Activated gamma-delta T cell treated with Interleukin-2 at 50 U/mL for 16 hours (primary cell): ENCODE measurements at regions not wholly inside any gene's neighbourhood (a gene's known extent, or its start where the extent isn't known, plus 50 kb on each side); places are given as distances from the start of the nearest gene placed in this dataset.

Experiments used
- DNase-seq: peaks from one replicate; pipeline ENCODE4 v3.0.0-alpha.2; 2020

- no peak for DNase-seq
These were observed 50.0 kb upstream of the CLDN5 start for GRCh38 chr22:19574247-19574646.

- peak; percentile 45 for DNase-seq
These were observed 52.5 kb upstream of the CLDN5 start for GRCh38 chr22:19576460-19577421.

DNA sequence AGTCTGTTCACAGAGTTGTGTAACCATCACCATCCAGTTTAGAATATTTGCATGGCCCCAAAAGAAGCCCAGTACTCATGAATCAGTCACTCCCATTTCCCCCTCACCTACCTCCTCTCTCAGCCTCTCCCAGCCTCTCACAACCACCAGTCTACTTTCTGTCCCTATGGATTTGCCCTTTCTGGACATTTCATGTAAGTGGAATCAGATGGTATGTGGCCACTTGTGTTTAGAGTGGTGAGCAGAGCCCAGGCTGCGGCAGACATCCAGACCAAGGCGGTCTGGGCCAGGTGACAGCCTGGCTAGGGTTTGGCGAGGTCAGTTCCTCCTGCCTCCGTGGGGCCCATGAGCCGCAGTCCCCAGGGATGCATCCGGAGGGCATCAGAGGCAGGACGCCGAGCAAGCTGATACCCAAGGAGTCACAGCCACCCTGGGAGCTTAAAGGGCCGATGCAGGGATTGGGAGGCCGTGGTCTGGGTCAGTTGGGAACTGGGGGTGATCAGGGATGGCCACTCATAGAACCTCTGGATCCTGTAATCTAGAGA is 53.3 kb upstream of the CLDN5 start:
- no peak for DNase-seq

- no peak for DNase-seq
These were observed 54.2 kb upstream of the CLDN5 start for GRCh38 chr22:19578180-19579004.

GRCh38 chr22:19579115-19579811 is 55.1 kb upstream of the CLDN5 start:
- no peak for DNase-seq

DNA sequence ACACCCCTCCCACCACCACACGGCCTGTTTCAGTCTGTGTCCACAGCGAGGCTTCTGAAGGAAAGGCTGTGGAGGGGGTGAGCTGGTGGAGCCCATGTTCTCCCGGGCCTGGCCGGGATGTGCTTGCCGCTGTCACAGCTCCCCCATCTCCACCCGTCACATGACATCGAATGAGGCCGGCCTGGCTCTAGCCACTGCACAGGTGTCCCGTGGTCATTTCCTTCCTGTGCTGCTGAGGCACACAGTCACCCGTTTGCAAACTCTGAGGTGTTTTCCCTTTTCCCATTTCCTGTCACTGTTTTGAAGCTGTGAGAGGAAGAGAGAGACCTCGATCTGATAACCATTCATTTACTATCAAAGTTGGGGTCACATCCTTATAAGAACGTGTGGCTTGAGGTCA is 55.7 kb upstream of the CLDN5 start:
- no peak for DNase-seq

DNA sequence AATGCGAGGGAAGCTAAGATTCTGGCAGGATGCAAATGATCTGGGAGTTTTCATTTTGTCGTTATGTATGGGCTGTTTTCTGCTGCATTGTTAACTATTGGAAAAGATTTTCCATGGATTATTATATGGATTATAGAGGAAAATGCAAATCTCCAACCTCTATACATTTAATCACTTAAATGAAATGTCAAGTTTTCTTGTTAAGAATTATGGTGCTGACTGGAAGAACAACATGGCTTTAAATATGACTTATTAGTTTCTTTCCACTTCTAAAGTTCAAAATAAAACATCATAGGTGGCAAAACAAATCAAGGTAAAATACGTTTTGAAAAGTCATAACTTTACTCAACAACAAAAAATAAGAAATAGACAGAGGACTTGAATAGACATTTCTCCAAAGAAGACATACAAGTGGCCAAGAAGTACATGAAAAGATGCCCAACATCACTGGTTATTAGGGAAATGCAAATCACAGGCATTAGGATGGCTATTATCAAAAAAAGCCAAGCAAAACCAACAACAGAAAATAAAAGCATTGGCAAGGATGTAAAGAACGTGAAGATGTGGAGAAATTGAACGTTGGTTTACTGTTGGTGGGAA is 56.2 kb upstream of the CLDN5 start:
- DNase-seq: no peak

- DNase-seq: no peak
These were observed 58.0 kb upstream of the CLDN5 start for GRCh38 chr22:19582033-19582693.

- DNase-seq: no peak
These were observed 62.9 kb upstream of the CLDN5 start for GRCh38 chr22:19586922-19587684.

DNA sequence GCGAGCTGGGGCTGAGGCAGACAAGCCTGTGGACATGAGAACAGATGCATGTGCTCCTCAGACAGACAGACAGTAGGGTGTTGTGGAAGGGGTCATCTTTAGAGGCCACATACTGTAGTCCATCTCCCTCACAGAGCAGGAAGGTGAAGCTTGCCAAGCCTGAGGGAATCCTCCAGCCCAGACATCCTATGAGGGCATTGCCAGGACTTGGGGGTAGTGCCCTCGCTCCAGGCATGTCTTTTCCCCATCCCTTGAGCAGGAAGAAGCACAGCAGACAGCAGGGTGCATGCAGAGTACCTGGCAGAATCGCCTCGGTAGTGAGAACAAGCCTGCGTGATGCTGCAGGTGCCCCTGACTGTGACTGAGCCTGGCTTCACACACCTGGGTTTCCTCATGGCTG is 66.5 kb upstream of the CLDN5 start:
- DNase-seq: no peak

DNA sequence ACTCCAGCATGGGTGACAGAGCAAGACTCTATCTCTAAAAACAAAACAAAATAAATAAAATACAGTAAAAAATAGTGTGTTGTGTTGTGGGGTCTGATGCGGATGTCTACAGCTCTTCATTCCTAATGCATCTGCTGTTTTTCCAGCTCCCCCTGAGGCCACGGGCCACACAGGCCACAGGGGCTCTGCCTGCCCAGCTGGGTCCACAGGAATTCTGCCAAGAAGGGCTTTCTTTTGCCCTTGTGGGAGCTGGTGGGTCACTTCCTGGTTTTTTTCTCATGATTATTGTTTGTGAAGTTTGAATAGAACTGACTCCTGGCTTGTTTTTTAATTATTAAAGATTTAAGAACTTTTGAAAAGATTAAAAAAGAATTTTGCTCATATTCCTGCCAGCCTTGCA is 67.4 kb upstream of the CLDN5 start:
- DNase-seq: no peak

GRCh38 chr22:19592464-19592863 is 68.3 kb upstream of the CLDN5 start:
- no peak for DNase-seq

- no peak for DNase-seq
These were observed 69.9 kb upstream of the CLDN5 start for GRCh38 chr22:19593991-19594569.

- no peak for DNase-seq
These were observed 71.3 kb upstream of the CLDN5 start for GRCh38 chr22:19595532-19595931.

DNA sequence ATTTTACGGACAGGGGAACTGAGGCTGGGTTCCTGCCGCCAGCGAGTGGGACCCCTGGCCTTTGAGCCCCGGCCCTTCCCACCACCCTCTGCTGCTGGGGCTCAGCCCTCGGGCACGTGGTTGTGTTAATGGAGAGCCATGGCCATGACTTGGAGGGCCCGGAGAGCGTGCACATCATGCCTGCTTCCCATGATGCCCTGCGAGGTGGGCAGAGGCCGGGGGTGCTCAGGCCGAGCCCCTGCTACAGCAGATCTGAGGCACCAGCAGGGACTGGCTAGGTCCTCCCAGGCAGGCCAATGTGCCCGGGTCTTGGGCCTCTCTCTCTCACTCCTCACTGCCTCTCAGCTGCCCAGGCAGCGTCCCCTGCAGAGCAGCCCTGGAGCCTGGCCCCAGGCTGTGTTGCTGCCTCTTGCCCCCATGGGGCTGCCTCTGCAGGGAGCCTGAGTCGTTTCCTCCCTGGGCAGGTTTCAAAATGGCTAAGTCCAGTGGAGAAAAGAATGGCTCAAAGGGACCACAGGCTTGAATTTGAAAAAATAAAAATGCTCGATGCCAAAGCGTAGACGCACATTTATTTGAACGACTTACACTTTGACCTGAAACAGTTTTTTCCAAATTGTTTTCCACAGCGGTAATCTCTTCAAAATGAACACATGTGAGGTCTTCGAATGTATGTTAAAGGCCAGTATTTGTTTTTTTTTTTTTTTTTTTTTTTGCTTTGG is 72.6 kb upstream of the CLDN5 start:
- no peak for DNase-seq

DNA sequence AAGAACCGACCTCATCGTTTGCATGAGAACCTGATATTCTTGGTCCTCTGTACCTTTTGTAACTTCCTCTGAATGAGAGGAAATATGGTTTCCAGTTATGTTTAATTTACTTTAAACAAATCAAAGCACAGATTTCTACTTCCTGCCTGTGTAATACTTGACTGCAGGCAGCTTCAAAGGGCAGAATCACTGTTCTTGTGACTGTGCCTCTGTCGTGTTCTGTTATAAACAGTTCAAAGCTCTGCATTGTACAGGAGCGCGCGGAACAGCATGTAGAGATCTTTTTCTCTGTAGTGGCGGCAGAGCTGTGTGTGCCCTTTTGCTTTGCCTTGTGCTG is 73.2 kb upstream of the CLDN5 start:
- DNase-seq: peak; percentile 43

DNA sequence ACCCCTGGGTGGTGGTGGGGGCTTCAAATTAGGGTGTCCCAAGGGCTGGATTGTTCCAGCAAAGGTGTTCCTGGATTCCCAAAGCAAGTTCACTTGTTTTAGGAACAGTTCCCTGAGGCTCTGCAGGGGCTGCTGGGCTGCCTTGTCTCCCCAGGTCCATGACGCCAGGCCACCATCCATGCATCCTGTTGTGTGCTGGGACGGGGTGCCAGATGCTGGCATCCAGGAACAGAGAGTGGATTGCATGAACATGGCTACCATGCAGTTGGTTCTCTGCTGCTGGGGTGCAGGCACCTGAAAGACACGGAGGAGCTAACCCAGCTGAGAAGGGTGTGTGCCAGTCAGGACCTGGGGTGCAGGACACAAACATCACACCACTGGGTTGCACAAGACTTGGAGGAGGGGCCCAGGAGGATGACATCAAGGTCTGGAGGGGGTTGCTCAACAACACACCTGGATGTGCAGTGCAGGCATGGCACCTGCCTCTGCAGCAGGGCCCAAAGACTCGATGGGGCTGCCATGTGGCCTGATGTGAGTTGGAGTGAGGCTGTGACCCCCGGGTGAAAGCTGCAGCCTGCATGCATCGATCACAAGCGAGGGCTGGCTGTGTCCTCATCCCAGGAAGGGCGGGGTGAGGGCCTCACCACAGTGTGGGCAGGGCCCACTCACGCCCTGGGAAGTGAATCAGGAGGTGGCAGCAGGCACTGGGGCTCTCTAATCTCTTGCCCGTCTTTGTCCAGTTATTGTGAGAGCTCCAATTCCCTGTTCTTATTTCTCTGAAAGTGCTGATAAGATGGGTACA is 74.0 kb upstream of the CLDN5 start:
- DNase-seq: peak; percentile 17

DNA sequence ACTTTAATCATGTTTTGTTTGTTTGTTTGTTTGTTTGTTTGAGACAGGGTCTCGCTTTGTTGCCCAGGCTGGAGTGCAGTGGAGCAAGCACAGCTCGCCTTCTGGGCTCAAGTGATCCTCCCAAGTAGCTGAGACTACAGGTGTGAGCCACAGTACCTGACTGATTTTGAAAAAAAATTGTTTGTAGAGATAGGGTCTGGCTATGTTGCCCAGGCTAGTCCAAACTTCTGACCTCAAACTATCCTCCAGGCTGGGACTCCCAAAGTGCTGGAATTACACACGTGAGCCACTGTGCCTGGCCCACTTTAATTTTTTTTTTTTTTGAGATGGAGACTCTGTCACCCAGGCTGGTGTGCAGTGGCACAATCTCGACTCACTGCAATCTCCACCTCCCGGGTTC is 74.8 kb upstream of the CLDN5 start:
- DNase-seq: no peak

- no peak for DNase-seq
These were observed 75.5 kb upstream of the CLDN5 start for GRCh38 chr22:19599626-19600243.
